HFFc6 (cell line): ENCODE measurements at regions not wholly inside any gene's neighbourhood (a gene's known extent, or its start where the extent isn't known, plus 50 kb on each side); places are given as distances from the start of the nearest gene placed in this dataset.

Experiments
- DNase-seq: peaks from one replicate; pipeline ENCODE4 v3.0.0-alpha.2; 2018
- H3K27ac Mint-ChIP-seq: 2 replicates; pipeline ENCODE4 v1.8.0; 2020; ENCODE audit warnings: mild to moderate bottlenecking, mixed read lengths
- H3K27me3 Mint-ChIP-seq: 2 replicates; pipeline ENCODE4 v1.8.0; 2021; ENCODE audit warnings: mild to moderate bottlenecking, moderate library complexity, mixed read lengths; ENCODE audit not compliant: insufficient read depth
- H3K36me3 Mint-ChIP-seq: 2 replicates; pipeline ENCODE4 v1.8.0; 2021; ENCODE audit warnings: low read depth, mixed read lengths
- H3K4me1 Mint-ChIP-seq: 2 replicates; pipeline ENCODE4 v1.8.0; 2020; ENCODE audit warnings: low read depth, mixed read lengths
- H3K4me3 Mint-ChIP-seq: 2 replicates; pipeline ENCODE4 v1.8.0; 2020; ENCODE audit warnings: mild to moderate bottlenecking, moderate library complexity, mixed read lengths
- H3K9me3 Mint-ChIP-seq: 2 replicates; pipeline ENCODE4 v1.8.0; 2020; ENCODE audit warnings: mild to moderate bottlenecking, mixed read lengths
- CTCF ChIP-seq: fragments of 200-600 bp; sonication (generic); IDR thresholded peaks from 2 replicates; pipeline ENCODE4 v1.5.0; 2021; ENCODE audit warnings: antibody characterized with exemption, mild to moderate bottlenecking

- Mint-ChIP-seq H3K36me3 (no peaks in the 10 kb centered on the region), H3K4me1 (no peaks in the 10 kb centered on the region), H3K4me3 (no peak overlapping the region), H3K9me3 (no peaks in the 10 kb centered on the region), H3K27me3 (peaks cover 39% of the 10 kb centered on the region), H3K27ac (no peak overlapping the region)
- TF ChIP-seq CTCF, result no peak
- no peak for DNase-seq
Measured at GRCh38 chr11:11220786-11221185, 132.3 kb downstream of the CSNK2A3 start.

- no peak for TF ChIP-seq CTCF
- no peak overlapping the region for H3K4me3 Mint-ChIP-seq
- no peak for DNase-seq
- no peaks in the 10 kb centered on the region for H3K4me1 Mint-ChIP-seq
- no peaks in the 10 kb centered on the region for H3K9me3 Mint-ChIP-seq
- H3K27me3 Mint-ChIP-seq, result peaks cover 46% of the 10 kb centered on the region
- no peak overlapping the region for H3K27ac Mint-ChIP-seq
- no peaks in the 10 kb centered on the region for H3K36me3 Mint-ChIP-seq
Measured at GRCh38 chr11:11218629-11218986, 134.4 kb downstream of the CSNK2A3 start.

GRCh38 chr11:11217929-11218628 lies 135.0 kb downstream of the CSNK2A3 start:
- H3K4me3 Mint-ChIP-seq, result no peak overlapping the region
- DNase-seq, result no peak
- no peaks in the 10 kb centered on the region for H3K4me1 Mint-ChIP-seq
- no peak for TF ChIP-seq CTCF
- no peak overlapping the region for H3K27ac Mint-ChIP-seq
- H3K9me3 Mint-ChIP-seq, result no peaks in the 10 kb centered on the region
- peaks cover 50% of the 10 kb centered on the region for H3K27me3 Mint-ChIP-seq
- no peaks in the 10 kb centered on the region for H3K36me3 Mint-ChIP-seq

- TF ChIP-seq CTCF, result no peak
- Mint-ChIP-seq H3K27ac (no peak overlapping the region), H3K27me3 (peaks cover 48% of the 10 kb centered on the region), H3K4me1 (no peaks in the 10 kb centered on the region), H3K9me3 (no peaks in the 10 kb centered on the region), H3K4me3 (no peak overlapping the region), H3K36me3 (no peaks in the 10 kb centered on the region)
- no peak for DNase-seq
Measured at GRCh38 chr11:11217289-11217928, 135.6 kb downstream of the CSNK2A3 start.

GRCh38 chr11:11215944-11216343 lies 137.1 kb downstream of the CSNK2A3 start:
- H3K27ac Mint-ChIP-seq, result no peak overlapping the region
- no peak for TF ChIP-seq CTCF
- H3K4me3 Mint-ChIP-seq, result no peak overlapping the region

More at GRCh38 chr11:11215944-11216343, 137.1 kb downstream of the CSNK2A3 start:
- Mint-ChIP-seq H3K36me3 (no peaks in the 10 kb centered on the region), H3K4me1 (no peaks in the 10 kb centered on the region), H3K9me3 (no peaks in the 10 kb centered on the region), H3K27me3 (peaks cover 43% of the 10 kb centered on the region)
- DNase-seq, result no peak
